Mucosa of descending colon (tissue), 3 donors: ENCODE measurements at regions not wholly inside any gene's neighbourhood (a gene's known extent, or its start where the extent isn't known, plus 50 kb on each side); places are given as distances from the start of the nearest gene placed in this dataset.

Source experiments
- ATAC-seq: fragments of 200-7000 bp; cut with Tn5 transposase; one replicate; pipeline ENCODE4 v1.9.1; 2020; ENCODE audit warnings: mild to moderate bottlenecking, moderate library complexity
- DNase-seq, 3 donors: peaks; one replicate each; pipeline ENCODE4 v3.0.0-alpha.2; 2020
- H3K36me3 ChIP-seq: fragments of 200-600 bp; one replicate; pipeline ENCODE4 v1.8.0; 2021; ENCODE audit warnings: low read depth, mild to moderate bottlenecking
- H3K4me1 ChIP-seq: fragments of 200-600 bp; one replicate; pipeline ENCODE4 v1.8.0; 2021; ENCODE audit warnings: low read depth, mild to moderate bottlenecking
- H3K4me3 ChIP-seq: fragments of 200-600 bp; one replicate; pipeline ENCODE4 v1.8.0; 2021; ENCODE audit warnings: mild to moderate bottlenecking
- H3K9me3 ChIP-seq: fragments of 200-600 bp; one replicate; pipeline ENCODE4 v1.8.0; 2021; ENCODE audit warnings: mild to moderate bottlenecking
- intact Hi-C, 2 donors: fragments of 100-400 bp; cut with DNase I in 1 of 2; cut with micrococcal nuclease in 1 of 2; formaldehyde crosslinking; loops; one replicate each; pipeline versions ENCODE4 v1.11.0 to v1.11.1; 2022; cut with DNase I, micrococcal nuclease
- TF ChIP-seq, protein P1 (sequence below): fragments of 200-600 bp; IDR thresholded peaks from one replicate; pipeline ENCODE4 v1.8.0; 2022; ENCODE audit warnings: antibody characterized with exemption, mild to moderate bottlenecking
- donor health status: DM: no; HTN: no; CAD: no; lungs with moderate emphysema.
- donor health status: DM: no; HTN: no; CAD: no.
- donor health status: DM: no; HTN: yes; CAD: no.

GRCh38 chr5:68533571-68534084, 318.1 kb downstream of the PIK3R1 start:
- Histone ChIP-seq H3K9me3 (no peaks in the 10 kb centered on the region), H3K36me3 (no peaks in the 10 kb centered on the region), H3K4me1 (peaks cover 9% of the 10 kb centered on the region), H3K4me3 (no peak overlapping the region)
- TF ChIP-seq, protein P1, sequence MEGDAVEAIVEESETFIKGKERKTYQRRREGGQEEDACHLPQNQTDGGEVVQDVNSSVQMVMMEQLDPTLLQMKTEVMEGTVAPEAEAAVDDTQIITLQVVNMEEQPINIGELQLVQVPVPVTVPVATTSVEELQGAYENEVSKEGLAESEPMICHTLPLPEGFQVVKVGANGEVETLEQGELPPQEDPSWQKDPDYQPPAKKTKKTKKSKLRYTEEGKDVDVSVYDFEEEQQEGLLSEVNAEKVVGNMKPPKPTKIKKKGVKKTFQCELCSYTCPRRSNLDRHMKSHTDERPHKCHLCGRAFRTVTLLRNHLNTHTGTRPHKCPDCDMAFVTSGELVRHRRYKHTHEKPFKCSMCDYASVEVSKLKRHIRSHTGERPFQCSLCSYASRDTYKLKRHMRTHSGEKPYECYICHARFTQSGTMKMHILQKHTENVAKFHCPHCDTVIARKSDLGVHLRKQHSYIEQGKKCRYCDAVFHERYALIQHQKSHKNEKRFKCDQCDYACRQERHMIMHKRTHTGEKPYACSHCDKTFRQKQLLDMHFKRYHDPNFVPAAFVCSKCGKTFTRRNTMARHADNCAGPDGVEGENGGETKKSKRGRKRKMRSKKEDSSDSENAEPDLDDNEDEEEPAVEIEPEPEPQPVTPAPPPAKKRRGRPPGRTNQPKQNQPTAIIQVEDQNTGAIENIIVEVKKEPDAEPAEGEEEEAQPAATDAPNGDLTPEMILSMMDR: no peak
- intact Hi-C loops: no loop called here
- DNase-seq (peak in 1 of 3 donors; percentile 69), ATAC-seq (peak; percentile 92)

- intact Hi-C loops: no loop called here
- peaks cover 9% of the 10 kb centered on the region for H3K4me1 ChIP-seq
- DNase-seq (peak in 2 of 3 donors; percentile 14 to 54), ATAC-seq (peak; percentile 71)
- H3K9me3 ChIP-seq: no peaks in the 10 kb centered on the region
- TF ChIP-seq, protein P1: no peak
- H3K36me3 ChIP-seq: no peaks in the 10 kb centered on the region
- H3K4me3 ChIP-seq: no peak overlapping the region
Measured at GRCh38 chr5:68534131-68534940, 318.8 kb downstream of the PIK3R1 start.

- Histone ChIP-seq H3K4me1 (peaks cover 9% of the 10 kb centered on the region), H3K9me3 (no peaks in the 10 kb centered on the region), H3K36me3 (no peaks in the 10 kb centered on the region), H3K4me3 (no peak overlapping the region)
- no peak for DNase-seq
- intact Hi-C loops: no loop called here
- TF ChIP-seq, protein P1: no peak
- ATAC-seq: no peak
Measured at GRCh38 chr5:68534956-68535520, 319.5 kb downstream of the PIK3R1 start.

GRCh38 chr5:68538814-68539420, 323.4 kb downstream of the PIK3R1 start:
- no peak for DNase-seq
- Histone ChIP-seq H3K4me1 (peaks cover 4% of the 10 kb centered on the region), H3K36me3 (no peaks in the 10 kb centered on the region), H3K4me3 (no peak overlapping the region), H3K9me3 (no peaks in the 10 kb centered on the region)
- TF ChIP-seq, protein P1: no peak
- ATAC-seq: no peak
- intact Hi-C loops: no loop called here

GRCh38 chr5:68540798-68541590, 325.4 kb downstream of the PIK3R1 start:
- H3K4me1 ChIP-seq: peaks cover 3% of the 10 kb centered on the region
- DNase-seq: no peak
- intact Hi-C loops: no loop called here
- H3K4me3 ChIP-seq: no peak overlapping the region
- no peaks in the 10 kb centered on the region for H3K36me3 ChIP-seq
- TF ChIP-seq, protein P1: no peak
- no peaks in the 10 kb centered on the region for H3K9me3 ChIP-seq
- ATAC-seq: no peak
